ENCODE measurements at regions not wholly inside any gene's neighbourhood (a gene's known extent, or its start where the extent isn't known, plus 50 kb on each side); places are given as distances from the start of the nearest gene placed in this dataset. TPM values are rescaled to one million over a fixed set of nuclear protein-coding genes. Genes with fewer than 3 reads are reported as not detected.

DNA sequence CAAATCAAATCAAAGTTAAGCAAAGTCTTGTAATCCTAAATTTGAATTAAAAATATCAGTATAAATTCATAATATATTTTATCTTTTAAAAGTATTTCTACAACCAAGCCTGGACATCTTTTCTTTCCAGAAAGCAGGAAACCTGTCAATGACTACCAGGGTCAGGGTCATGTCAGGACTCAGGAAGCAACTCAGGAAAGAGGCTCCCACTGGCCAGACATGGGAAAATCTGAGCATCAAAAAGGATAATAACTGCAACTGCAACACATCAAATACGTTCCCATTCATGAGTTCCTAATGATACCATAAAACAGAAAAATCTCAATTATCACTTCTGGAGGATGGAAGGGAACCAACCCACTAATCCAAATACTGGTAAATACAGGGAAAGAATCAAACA lies 76.0 kb upstream of the GALNT18 start:
- ATAC-seq, result no peak
- H3K36me3 Mint-ChIP-seq, result no peaks in the 10 kb centered on the region
- peaks cover 0 to 2% (median 0%) of the 10 kb centered on the region in 9 donors for H3K9me3 Mint-ChIP-seq
- no peak for DNase-seq
- H3K27me3 Mint-ChIP-seq, result peaks cover 0 to 20% (median 8%) of the 10 kb centered on the region in 5 donors
- POLR2A ChIA-PET, result no interaction called here
- H3K4me1 Mint-ChIP-seq, result no peaks in the 10 kb centered on the region
- no peak overlapping the region for H3K27ac Mint-ChIP-seq
- no peak overlapping the region for H3K4me3 Mint-ChIP-seq

- no peak for ATAC-seq
- DNase-seq, result no peak
- H3K27me3 Mint-ChIP-seq, result peaks cover 0 to 47% (median 19%) of the 10 kb centered on the region in 5 donors
- no peak overlapping the region for H3K4me3 Mint-ChIP-seq
- no peak overlapping the region for H3K27ac Mint-ChIP-seq
- no peaks in the 10 kb centered on the region for H3K36me3 Mint-ChIP-seq
- H3K4me1 Mint-ChIP-seq, result no peaks in the 10 kb centered on the region
- POLR2A ChIA-PET, result no interaction called here
- peaks cover 0 to 3% (median 0%) of the 10 kb centered on the region in 9 donors for H3K9me3 Mint-ChIP-seq
These were observed 69.7 kb upstream of the GALNT18 start for GRCh38 chr11:11691296-11692151.

GRCh38 chr11:11681536-11681935 lies 59.7 kb upstream of the GALNT18 start:
- POLR2A ChIA-PET, result no interaction called here
- Mint-ChIP-seq H3K4me3 (no peak overlapping the region), H3K9me3 (peaks cover 2 to 23% (median 5%) of the 10 kb centered on the region in 9 donors), H3K27ac (no peak overlapping the region), H3K36me3 (peaks cover 0 to 3% (median 0%) of the 10 kb centered on the region in 3 donors), H3K27me3 (peaks cover 22 to 73% (median 25%) of the 10 kb centered on the region in 5 donors), H3K4me1 (no peaks in the 10 kb centered on the region)
- DNase-seq (no peak), ATAC-seq (no peak)

GRCh38 chr11:11677672-11678356 lies 56.0 kb upstream of the GALNT18 start:
- Mint-ChIP-seq H3K4me1 (no peaks in the 10 kb centered on the region), H3K27me3 (peaks cover 12 to 47% (median 23%) of the 10 kb centered on the region in 5 donors), H3K4me3 (no peak overlapping the region), H3K27ac (no peak overlapping the region), H3K9me3 (peaks cover 0 to 6% (median 0%) of the 10 kb centered on the region in 9 donors), H3K36me3 (no peaks in the 10 kb centered on the region)
- ATAC-seq (no peak), DNase-seq (no peak)
- POLR2A ChIA-PET, result no interaction called here

- POLR2A ChIA-PET, result no interaction called here
- H3K9me3 Mint-ChIP-seq, result no peaks in the 10 kb centered on the region
- no peaks in the 10 kb centered on the region for H3K36me3 Mint-ChIP-seq
- peaks cover 7 to 38% (median 21%) of the 10 kb centered on the region in 5 donors for H3K27me3 Mint-ChIP-seq
- no peaks in the 10 kb centered on the region for H3K4me1 Mint-ChIP-seq
- no peak overlapping the region for H3K27ac Mint-ChIP-seq
- DNase-seq (no peak), ATAC-seq (no peak)
- no peak overlapping the region for H3K4me3 Mint-ChIP-seq
These were observed 53.9 kb upstream of the GALNT18 start for GRCh38 chr11:11675671-11676181.

DNA sequence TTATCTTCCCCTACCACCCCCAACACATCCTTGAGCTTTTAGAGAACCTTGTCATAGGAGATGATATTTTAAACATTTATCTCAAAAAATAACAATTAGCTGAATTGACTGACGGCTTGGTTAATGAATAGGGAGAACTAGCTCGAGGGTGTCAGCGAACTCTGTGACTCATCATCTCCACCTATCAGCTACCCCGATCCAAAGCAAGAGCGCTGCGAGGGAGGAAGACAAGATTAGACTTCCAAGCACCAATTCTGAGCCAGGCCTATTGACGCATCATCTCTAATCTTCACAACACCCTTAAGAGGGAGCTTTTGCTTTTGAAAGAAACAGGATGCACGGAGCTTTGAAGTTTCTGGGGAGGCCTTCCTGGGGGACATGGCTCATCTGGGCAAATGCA lies 51.0 kb upstream of the GALNT18 start:
- Mint-ChIP-seq H3K27me3 (peaks cover 4 to 21% (median 17%) of the 10 kb centered on the region in 5 donors), H3K9me3 (no peaks in the 10 kb centered on the region), H3K4me3 (no peak overlapping the region), H3K36me3 (no peaks in the 10 kb centered on the region), H3K4me1 (no peaks in the 10 kb centered on the region), H3K27ac (no peak overlapping the region)
- no peak for ATAC-seq
- no peak for DNase-seq
- POLR2A ChIA-PET, result no interaction called here

DNA sequence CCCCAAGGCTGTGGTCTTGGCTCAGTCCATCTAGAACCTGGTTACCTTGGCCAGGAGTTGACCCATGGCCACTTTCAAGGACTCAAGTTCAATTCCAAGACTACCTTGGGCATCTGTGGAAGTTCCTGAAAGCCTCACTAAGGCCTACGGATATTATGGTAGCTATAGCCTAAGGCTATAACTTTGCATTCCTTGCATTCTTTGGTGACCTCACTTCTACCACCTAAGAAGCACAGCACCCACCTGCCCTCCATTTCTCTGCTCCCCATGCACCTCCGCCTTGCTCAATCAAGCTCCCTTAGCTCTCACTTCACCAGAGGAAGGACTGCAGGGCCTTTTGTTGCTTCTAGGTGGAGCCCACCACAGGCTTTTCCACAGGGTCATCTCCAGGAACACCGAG lies 50.3 kb upstream of the GALNT18 start:
- Mint-ChIP-seq H3K4me3 (no peak overlapping the region), H3K9me3 (peaks cover 0 to 4% (median 0%) of the 10 kb centered on the region in 9 donors), H3K4me1 (no peaks in the 10 kb centered on the region), H3K27ac (no peak overlapping the region), H3K27me3 (peaks cover 8 to 27% (median 18%) of the 10 kb centered on the region in 5 donors), H3K36me3 (peaks cover 0 to 4% (median 0%) of the 10 kb centered on the region in 3 donors)
- ATAC-seq, result no peak
- DNase-seq, result no peak
- POLR2A ChIA-PET, result no interaction called here

Small RNA genes in the stretch of these regions (microRNA-seq; reads per million reads assigned to microRNA genes)
- gene MIR8070 (ENCODE audit: borderline microRNAs expressed), result not detected

Data from naive thymus-derived CD8-positive, alpha-beta T cell (primary cell).